Umbilical cord (tissue), 1 donor: ENCODE measurements at regions not wholly inside any gene's neighbourhood (a gene's known extent, or its start where the extent isn't known, plus 50 kb on each side); places are given as distances from the start of the nearest gene placed in this dataset.
"Not testable (repeated sequence)": the region's sequence is repeated elsewhere in the genome, so short reads cannot be mapped to it uniquely, and the experiment has no call there.

Experiments
- DNase-seq: peaks from one replicate; pipeline ENCODE4 v3.0.0-alpha.2; 2015; ENCODE audit warnings: low spot score

DNA sequence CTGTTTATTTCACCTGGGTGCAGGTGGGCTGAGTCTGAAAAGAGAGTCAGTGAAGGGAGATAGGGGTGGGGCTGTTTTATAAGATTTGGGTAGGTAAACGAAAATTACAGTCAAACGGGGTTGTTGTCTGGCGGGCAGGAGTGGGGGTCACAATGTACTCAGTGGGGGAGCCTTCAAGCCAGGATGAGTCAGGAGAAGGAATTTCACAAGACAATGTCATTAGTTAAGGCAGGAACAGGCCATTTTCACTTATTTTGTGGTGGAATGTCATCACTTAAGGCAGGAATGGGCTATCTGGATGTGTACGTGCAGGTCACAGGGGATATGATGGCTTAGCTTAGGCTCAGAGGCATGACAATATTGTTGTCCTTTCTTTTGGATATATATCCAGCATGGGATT lies 592.5 kb upstream of the MDGA2 start:
- not testable (repeated sequence) for DNase-seq

DNA sequence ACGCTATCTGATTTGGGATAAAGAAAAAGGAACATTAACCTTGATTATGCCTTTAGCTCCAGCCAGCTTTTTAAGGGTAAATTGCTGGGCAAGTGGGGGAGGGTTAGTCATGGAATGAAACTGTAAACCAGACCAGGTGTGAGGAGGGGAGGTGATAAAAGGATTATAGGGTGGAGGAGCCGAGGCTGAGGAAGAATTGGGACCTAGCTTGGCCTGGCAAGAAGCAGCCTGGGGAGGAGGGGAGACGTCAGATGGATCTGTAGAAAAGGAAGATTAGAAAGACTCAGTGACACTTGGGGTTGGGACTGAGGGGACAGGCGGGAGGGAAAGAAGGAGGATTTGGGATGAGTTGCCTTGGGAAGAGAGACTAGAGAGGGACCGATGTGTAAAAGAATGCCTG lies 590.8 kb upstream of the MDGA2 start:
- not testable (repeated sequence) for DNase-seq

- no peak for DNase-seq
Observed at GRCh38 chr14:48261436-48261835, 586.0 kb upstream of the MDGA2 start.

DNA sequence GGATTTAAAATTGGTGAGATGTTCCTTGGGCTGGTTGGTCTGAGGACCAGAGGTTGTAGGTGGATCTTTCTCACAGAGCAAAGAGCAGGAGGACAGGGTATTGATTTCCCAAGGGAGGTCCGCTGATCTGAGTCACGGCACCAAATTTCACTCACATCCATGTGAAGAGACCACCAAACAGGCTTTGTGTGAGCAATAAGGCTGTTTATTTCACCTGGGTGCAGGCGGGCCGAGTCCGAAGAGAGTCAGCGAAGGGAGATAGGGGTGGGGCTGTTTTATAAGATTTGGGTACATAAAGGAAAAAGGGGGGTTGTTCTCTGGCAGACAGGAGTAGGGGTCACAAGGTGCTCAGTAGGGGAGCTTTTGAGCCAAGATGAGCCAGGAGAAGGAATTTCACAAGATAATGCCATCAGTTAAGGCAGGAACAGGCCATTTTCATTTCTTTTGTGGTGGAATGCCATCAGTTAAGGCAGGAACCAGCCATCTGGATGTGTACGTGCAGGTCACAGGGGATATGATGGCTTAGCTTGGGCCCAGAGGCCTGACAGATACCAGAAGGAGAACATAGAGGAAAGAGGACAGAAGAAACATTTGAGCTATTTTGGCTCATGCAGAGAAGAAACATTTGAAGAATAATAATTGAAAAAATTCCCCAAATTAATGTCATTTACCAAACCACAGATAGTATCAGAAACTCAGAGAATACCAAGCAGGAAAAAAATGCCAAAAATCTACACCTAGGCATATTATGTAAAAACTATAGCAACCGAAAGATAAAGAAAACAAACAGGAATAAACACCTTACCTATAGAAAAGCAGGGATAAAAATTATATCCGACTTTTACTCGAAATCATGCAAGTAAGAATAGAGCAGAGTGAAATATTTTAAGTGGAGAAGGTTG lies 585.2 kb upstream of the MDGA2 start:
- not testable (repeated sequence) for DNase-seq

DNA sequence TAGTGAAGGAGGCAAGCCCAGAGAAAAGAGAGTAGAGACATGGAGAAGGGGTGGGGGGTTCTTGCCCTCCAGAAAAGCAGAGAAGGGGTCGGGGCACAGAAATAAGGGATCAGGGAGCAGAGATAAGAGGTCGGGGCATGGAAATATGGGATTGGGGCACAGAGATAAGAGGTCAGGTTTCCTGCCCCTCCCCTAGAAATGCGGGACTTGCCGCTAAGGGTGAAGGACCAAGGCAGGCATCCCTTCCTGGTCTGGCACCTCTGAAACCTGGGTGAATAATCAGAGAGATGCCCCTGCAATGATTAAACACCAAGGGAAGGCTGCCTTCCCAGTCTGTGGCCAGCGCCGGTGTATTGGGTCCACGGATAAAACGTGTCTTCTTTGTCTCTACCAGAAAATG lies 584.5 kb upstream of the MDGA2 start:
- not testable (repeated sequence) for DNase-seq

DNA sequence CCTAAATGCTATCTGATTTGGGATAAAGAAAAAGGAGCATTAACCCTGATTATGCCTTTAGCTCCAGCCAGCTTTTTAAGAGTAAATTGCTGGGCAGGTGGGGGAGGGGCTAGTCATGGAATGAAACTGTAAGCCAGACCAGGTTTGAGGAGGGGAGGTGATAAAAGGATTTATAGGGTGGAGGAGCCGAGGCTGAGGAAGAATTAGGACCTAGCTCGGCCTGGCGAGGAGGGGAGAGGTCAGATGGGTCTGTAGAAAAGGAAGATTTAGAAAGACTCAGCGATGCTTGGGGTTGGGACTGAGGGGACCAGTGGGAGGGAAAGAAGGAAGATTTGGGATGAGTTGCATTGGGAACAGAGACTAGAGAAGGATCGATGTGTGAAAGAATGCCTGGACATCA lies 583.8 kb upstream of the MDGA2 start:
- not testable (repeated sequence) for DNase-seq

- DNase-seq, result not testable (repeated sequence)
Observed at GRCh38 chr14:48258703-48259102, 583.3 kb upstream of the MDGA2 start.

DNA sequence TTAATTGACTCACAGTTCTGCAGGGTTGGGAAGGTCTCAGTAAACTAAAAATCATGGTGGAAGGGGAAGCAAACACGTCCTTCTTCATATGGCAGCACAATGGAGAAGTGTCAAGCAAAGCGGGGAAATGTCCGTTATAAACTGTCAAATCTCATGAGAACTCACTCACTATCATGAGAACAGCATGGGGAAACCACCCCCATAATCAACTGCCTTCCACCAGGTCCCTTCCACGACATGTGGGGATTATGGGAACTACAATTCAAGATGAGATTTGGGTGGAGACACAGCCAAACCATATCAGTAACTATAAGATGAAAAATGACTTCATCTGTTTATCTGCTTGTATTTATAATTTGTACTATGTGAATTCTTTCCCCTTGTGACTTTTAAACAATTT lies 577.6 kb upstream of the MDGA2 start:
- no peak for DNase-seq

- DNase-seq, result no peak
Observed at GRCh38 chr14:48251290-48251689, 575.9 kb upstream of the MDGA2 start.

- DNase-seq, result no peak
Observed at GRCh38 chr14:48250575-48250974, 575.2 kb upstream of the MDGA2 start.

DNA sequence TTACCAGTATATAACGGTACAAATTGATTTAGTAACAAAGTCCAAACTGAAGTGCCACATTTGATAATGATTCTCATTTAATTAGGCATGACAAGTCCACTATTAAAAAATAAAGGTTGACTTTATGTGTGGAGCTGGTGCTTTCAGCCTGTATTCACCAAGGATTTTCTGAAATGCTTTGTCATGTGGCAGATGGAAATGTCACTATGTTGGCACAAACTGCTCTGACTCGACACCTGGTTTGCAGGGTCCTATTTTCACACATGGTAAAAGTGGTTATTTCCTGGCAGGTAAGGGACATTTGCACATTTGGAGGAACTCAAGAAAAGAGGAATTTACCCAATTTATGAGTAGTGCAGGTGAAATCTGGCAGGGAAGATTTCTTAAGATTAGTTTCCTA lies 572.6 kb upstream of the MDGA2 start:
- DNase-seq, result no peak

- DNase-seq, result no peak
Observed at GRCh38 chr14:48243900-48244299, 568.5 kb upstream of the MDGA2 start.

DNA sequence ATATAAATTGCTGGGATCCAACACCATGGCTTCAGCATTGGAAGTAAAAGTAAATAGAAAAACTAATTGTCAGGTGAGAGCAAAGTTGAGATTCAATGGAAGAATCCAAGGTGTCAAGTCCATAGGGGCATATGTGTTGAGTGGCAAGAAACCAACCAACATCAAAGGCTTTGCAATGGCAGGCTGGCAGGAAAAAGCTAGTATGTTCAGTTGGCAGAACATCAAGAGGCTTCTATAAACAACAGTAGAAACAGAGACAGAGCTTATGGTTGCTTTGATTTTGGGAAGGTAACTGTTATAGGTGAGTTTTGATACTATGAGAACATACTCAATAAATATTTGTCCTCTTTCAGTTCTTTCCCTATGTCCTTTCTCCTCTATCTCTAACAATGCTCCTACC lies 553.7 kb upstream of the MDGA2 start:
- no peak for DNase-seq

DNA sequence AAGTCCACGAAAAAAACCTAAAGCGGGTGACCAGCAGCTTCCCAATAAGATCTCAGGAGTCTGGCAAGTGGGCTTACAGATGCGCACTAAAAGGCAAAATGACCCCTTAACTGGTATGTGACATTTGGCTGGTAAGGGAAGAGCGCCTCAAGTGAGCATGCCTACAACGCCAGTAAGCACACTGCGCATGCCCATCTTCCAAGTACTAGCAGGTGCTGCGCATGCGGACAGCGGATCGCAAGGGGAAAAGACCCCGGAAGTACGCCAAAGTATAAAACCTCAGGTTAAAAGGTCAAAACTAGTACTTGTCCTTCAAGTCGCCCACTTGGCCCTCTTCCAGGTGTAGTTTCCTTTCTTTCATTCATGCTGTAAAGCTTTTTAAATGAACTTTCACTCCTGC lies 518.5 kb upstream of the MDGA2 start:
- no peak for DNase-seq

DNA sequence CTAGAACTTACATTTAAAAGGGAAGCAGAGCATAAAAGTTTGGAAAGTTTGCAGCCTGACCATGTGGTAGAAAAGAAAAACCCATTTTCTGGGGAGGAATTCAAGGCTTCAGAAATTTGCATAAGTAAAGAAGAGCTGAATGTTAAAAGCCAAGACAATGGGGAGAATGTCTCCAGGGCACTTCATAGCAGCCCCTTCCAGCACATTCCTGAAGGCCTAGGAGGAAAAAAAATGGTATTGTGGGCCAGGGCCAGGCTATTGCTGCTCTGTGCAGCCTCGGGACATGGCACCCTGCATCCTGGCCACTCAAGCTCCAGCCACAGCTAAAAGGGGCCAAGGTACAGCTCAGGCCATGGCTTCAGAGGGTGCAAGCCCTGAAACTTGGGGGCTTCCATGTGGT lies 474.2 kb upstream of the MDGA2 start:
- not testable (repeated sequence) for DNase-seq

GRCh38 chr14:48140804-48141203 lies 465.4 kb upstream of the MDGA2 start:
- no peak for DNase-seq

GRCh38 chr14:48129472-48129871 lies 454.1 kb upstream of the MDGA2 start:
- DNase-seq, result no peak

DNA sequence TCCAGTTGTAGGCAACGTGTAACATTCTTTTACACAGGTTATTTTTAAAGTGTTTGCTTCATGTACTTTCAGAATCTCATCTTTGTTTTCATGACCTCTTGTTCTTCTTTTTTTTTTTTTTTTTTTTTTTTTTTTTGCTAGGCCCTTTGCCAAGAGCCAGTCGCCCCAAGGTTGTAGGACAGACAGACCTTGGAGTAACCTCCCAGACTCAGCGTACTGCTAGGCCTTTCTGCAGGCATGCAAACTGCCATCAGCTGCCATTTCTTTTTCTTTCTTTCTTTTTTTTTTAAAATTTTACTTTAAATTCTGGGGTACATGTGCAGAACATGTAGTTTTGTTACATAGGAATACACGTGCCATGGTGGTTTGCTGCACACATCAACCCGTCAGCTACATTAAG lies 452.3 kb upstream of the MDGA2 start:
- no peak for DNase-seq

DNA sequence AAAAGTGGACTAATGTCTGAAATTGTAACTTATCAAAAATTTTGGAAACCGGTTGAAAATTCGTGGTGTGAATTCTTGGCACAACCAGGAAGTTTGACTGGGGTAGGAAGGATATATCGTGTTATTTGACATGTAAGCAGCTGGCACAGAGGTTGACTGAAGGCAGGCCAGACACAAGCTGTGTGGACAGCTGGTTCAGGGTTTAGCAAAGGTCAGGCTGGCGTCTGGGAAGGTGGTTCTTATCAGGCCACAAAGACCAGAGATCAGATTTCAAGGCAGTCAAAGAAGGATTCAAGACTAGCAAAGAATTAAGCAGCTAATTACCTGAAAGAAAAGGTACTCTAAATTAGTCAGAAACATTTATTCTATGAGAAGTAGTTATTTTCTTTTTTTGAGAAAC lies 450.2 kb upstream of the MDGA2 start:
- no peak for DNase-seq

- DNase-seq, result no peak
Observed at GRCh38 chr14:48113713-48114112, 438.3 kb upstream of the MDGA2 start.

DNA sequence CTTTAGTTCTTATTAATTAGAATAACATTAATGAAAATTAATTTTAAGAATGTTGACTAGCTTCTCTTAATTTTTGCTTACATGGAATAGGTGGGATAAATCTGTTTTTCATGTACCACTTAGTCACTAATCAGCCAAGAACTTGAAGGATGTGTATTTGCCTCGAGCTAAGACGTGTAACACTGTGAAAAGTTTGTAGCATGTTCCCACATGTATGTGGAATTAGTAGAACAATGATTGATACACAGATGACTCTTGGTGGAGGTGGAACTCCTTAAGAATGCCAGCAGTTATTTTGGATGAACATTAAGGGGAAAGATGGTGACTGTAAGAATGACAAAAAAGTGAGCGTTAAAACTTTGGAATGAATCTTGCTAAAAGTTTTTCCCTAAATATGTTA lies 435.7 kb upstream of the MDGA2 start:
- DNase-seq, result no peak

DNA sequence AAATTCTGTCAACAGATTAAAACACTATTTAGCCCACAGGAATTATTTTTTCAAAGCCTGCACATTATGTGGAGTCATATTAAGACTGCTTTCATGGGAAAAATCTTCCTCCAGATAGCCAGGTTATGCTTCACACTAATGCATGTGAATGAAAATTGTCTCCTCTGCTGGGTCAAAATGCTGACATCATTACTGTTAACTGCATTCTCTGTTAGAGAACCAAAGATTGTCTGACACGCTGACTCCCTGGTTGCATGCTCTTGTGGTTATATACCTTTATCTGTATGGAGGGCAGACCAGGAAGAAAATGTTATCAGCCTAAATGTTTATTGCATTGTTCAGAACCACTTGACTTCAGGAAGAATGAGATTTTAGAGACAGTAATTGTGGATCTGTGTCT lies 432.2 kb upstream of the MDGA2 start:
- no peak for DNase-seq

DNA sequence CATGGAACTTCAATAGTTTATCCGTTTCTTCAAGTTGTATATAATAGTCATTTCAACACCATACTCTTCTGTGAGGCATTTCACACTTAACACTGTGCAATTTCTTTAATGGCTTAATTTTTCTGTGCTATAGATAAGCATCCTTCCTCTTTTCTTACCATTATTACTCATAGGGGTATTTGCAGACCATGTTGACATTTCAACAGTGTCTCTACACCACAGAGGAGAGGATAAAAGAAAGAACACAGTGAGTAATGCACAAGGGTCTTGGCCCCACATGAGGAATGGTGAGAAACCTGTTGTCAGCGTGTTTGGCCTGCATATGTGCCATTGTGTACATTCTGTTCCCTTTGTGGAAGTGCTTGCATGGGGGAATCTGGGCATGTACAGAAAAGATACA lies 421.5 kb upstream of the MDGA2 start:
- DNase-seq, result no peak

GRCh38 chr14:48086516-48086915 lies 411.1 kb upstream of the MDGA2 start:
- no peak for DNase-seq
